Keratinocyte (primary cell): ENCODE measurements at regions not wholly inside any gene's neighbourhood (a gene's known extent, or its start where the extent isn't known, plus 50 kb on each side); places are given as distances from the start of the nearest gene placed in this dataset.

Source experiments
- CTCF ChIP-seq, 3 experiments: IDR thresholded peaks in 1 of 3; conservative IDR thresholded peaks in 1 of 3; optimal IDR thresholded peaks in 1 of 3; 2 replicates in 2 of 3; 3 replicates in 1 of 3; pipeline versions ENCODE3 to v1.5.1; 2011; ENCODE audit warnings: low read length in 3 of 3, mild to moderate bottlenecking in 3 of 3, moderate library complexity in 2 of 3, control low read depth in 1 of 3, inconsistent platforms in 1 of 3; ENCODE audit not compliant: insufficient read depth in 2 of 3; ENCODE audit errors: extremely low read depth in 1 of 3
- EZH2 ChIP-seq: IDR thresholded peaks from one replicate; pipeline ENCODE4 v1.6.1; 2012; ENCODE audit warnings: inconsistent platforms, mild to moderate bottlenecking, low read length, moderate library complexity

- no peak for TF ChIP-seq CTCF (optimal IDR thresholded peaks at IDR 0.05 in 1 of 3, IDR thresholded peaks at IDR 0.05 in 1 of 3, conservative IDR thresholded peaks at IDR 0.05 in 1 of 3; ENCODE audit: extremely low read depth in 1 of 3, insufficient read depth in 2 of 3, low read length in 3 of 3)
- peak; percentile 95 for TF ChIP-seq EZH2
Measured at GRCh38 chr20:56925082-56925830, 296.1 kb downstream of the TFAP2C start.
